GM06990 (cell line): ENCODE measurements at regions not wholly inside any gene's neighbourhood (a gene's known extent, or its start where the extent isn't known, plus 50 kb on each side); places are given as distances from the start of the nearest gene placed in this dataset.
A peak's percentile ranks its signal among the peaks of the same experiment; 100 is the strongest.
"Not testable (repeated sequence)": the region's sequence is repeated elsewhere in the genome, so short reads cannot be mapped to it uniquely, and the experiment has no call there.

Experiments used
- DNase-seq: peaks from one replicate; pipeline ENCODE4 v3.0.0-alpha.2; 2011; ENCODE audit not compliant: insufficient read length; ENCODE audit errors: extremely low read depth
- H3K27me3 ChIP-seq: replicated peaks from 2 replicates; pipeline ENCODE4 v1.6.0; 2011; ENCODE audit warnings: low read length; ENCODE audit not compliant: control insufficient read depth, insufficient read depth
- H3K36me3 ChIP-seq: 2 replicates; pipeline ENCODE4 v1.5.1; 2011; ENCODE audit warnings: low read length; ENCODE audit not compliant: control insufficient read depth, insufficient read depth
- H3K4me3 ChIP-seq: replicated peaks from 2 replicates; pipeline ENCODE4 v1.5.1; 2011; ENCODE audit warnings: low read depth, mild to moderate bottlenecking, control low read depth, low read length
- TF ChIP-seq, protein P1 (sequence below): IDR thresholded peaks from 2 replicates; pipeline ENCODE4 v1.5.1; 2011; ENCODE audit warnings: low read length, control low read depth, mild to moderate bottlenecking, inconsistent platforms; ENCODE audit not compliant: insufficient read depth, poor library complexity, severe bottlenecking

DNA sequence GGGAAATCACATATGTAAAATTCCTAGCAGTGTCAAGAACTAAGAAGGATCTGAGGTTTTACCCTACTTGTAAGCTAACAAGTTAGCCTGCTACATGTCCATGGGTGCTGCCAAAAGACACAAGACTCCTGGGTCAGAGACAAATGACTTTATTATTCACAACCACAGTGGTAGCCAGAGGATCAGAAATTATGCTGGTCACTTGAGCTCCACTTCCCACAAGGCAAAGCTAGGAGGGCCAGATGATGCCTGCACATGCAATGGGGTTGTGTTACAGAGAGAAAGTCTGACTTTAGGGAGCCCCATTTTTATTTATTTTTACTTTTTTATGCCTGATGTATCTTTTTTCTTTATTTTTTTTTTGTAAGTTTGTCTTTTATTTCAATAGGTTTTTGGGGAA lies 136.8 kb downstream of the S1PR1 start:
- Histone ChIP-seq H3K4me3 (peak overlapping the region; percentile 56), H3K27me3 (no peaks in the 10 kb centered on the region), H3K36me3 (peaks cover 2% of the 10 kb centered on the region)
- no peak for DNase-seq
- TF ChIP-seq, protein P1, sequence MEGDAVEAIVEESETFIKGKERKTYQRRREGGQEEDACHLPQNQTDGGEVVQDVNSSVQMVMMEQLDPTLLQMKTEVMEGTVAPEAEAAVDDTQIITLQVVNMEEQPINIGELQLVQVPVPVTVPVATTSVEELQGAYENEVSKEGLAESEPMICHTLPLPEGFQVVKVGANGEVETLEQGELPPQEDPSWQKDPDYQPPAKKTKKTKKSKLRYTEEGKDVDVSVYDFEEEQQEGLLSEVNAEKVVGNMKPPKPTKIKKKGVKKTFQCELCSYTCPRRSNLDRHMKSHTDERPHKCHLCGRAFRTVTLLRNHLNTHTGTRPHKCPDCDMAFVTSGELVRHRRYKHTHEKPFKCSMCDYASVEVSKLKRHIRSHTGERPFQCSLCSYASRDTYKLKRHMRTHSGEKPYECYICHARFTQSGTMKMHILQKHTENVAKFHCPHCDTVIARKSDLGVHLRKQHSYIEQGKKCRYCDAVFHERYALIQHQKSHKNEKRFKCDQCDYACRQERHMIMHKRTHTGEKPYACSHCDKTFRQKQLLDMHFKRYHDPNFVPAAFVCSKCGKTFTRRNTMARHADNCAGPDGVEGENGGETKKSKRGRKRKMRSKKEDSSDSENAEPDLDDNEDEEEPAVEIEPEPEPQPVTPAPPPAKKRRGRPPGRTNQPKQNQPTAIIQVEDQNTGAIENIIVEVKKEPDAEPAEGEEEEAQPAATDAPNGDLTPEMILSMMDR = no peak

- H3K27me3 ChIP-seq, H3K4me3 ChIP-seq, H3K36me3 ChIP-seq, DNase-seq: not testable (repeated sequence)
Measured at GRCh38 chr1:101375448-101375847, 138.6 kb downstream of the S1PR1 start.

GRCh38 chr1:101376121-101377083 lies 139.6 kb downstream of the S1PR1 start:
- TF ChIP-seq, protein P1 = no peak
- H3K36me3 ChIP-seq = peaks cover 2% of the 10 kb centered on the region
- DNase-seq = no peak
- no peaks in the 10 kb centered on the region for H3K27me3 ChIP-seq
- no peak overlapping the region for H3K4me3 ChIP-seq

GRCh38 chr1:101377084-101377835 lies 140.4 kb downstream of the S1PR1 start:
- no peak overlapping the region for H3K4me3 ChIP-seq
- DNase-seq = no peak
- TF ChIP-seq, protein P1 = no peak
- H3K27me3 ChIP-seq = no peaks in the 10 kb centered on the region
- H3K36me3 ChIP-seq = peaks cover 2% of the 10 kb centered on the region

GRCh38 chr1:101379037-101379436 lies 142.2 kb downstream of the S1PR1 start:
- TF ChIP-seq, protein P1 = no peak
- H3K4me3 ChIP-seq = no peak overlapping the region
- peaks cover 2% of the 10 kb centered on the region for H3K36me3 ChIP-seq
- DNase-seq = no peak
- no peaks in the 10 kb centered on the region for H3K27me3 ChIP-seq

DNA sequence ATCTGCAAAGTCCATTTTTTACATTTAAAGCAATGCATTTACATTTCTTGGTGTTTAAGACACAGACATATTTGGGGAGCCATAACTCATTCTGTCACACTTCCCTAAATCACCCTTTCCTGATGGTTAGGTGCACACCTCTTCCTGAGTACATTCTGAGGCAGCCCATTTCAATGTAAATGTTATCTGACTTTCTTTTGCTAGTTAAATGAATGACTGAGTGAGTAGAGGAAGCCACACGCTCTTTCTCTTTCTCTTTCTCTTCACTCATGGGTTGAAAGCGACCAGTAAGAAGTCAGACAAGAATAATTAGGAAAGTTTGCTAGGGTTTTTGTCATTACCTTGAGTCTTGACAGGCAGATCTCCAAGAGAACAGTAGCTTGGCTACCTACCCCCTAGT lies 143.1 kb downstream of the S1PR1 start:
- no peak overlapping the region for H3K4me3 ChIP-seq
- peaks cover 2% of the 10 kb centered on the region for H3K36me3 ChIP-seq
- H3K27me3 ChIP-seq = no peaks in the 10 kb centered on the region
- DNase-seq = peak; percentile 69
- TF ChIP-seq, protein P1 = no peak
